H9 (cell line): ENCODE measurements at regions not wholly inside any gene's neighbourhood (a gene's known extent, or its start where the extent isn't known, plus 50 kb on each side); places are given as distances from the start of the nearest gene placed in this dataset.
"Not testable (repeated sequence)": the region's sequence is repeated elsewhere in the genome, so short reads cannot be mapped to it uniquely, and the experiment has no call there.

Experiments used
- DNase-seq: peaks from one replicate; pipeline ENCODE4 v3.0.0-alpha.2; 2017
- H2AFZ ChIP-seq: one replicate; pipeline ENCODE4 v1.6.1; 2013; ENCODE audit warnings: mild to moderate bottlenecking, low read length, control low read depth, moderate library complexity
- H2AK5ac ChIP-seq: 2 replicates; pipeline ENCODE4 v1.6.1; 2013; ENCODE audit warnings: low read length, control low read depth, mixed read lengths; ENCODE audit not compliant: insufficient read length
- H2BK120ac ChIP-seq: one replicate; pipeline ENCODE4 v1.6.1; 2013; ENCODE audit warnings: low read depth, mild to moderate bottlenecking, low read length, control low read depth, inconsistent platforms; ENCODE audit not compliant: poor library complexity, severe bottlenecking
- H2BK12ac ChIP-seq: 2 replicates; pipeline ENCODE4 v1.6.1; 2013; ENCODE audit warnings: low read length, control low read depth, mixed read lengths, low read depth; ENCODE audit not compliant: insufficient read length
- H2BK15ac ChIP-seq: 2 replicates; pipeline ENCODE4 v1.6.1; 2013; ENCODE audit warnings: low read depth, low read length, control low read depth
- H2BK20ac ChIP-seq: one replicate; pipeline ENCODE4 v1.6.1; 2013; ENCODE audit warnings: low read depth, mild to moderate bottlenecking, low read length, control low read depth, inconsistent platforms; ENCODE audit not compliant: poor library complexity, severe bottlenecking
- H2BK5ac ChIP-seq: 2 replicates; pipeline ENCODE4 v1.6.1; 2013; ENCODE audit warnings: low read length, control low read depth, mixed read lengths; ENCODE audit not compliant: insufficient read length
- H3K14ac ChIP-seq: 2 replicates; pipeline ENCODE4 v1.6.1; 2013; ENCODE audit warnings: low read length, control low read depth; ENCODE audit not compliant: insufficient read depth
- H3K18ac ChIP-seq: 2 replicates; pipeline ENCODE4 v1.6.1; 2013; ENCODE audit warnings: low read depth, mild to moderate bottlenecking, mixed read lengths, low read length, control low read depth; ENCODE audit not compliant: insufficient read length
- H3K23ac ChIP-seq: 2 replicates; pipeline ENCODE4 v1.6.1; 2013; ENCODE audit warnings: low read length, control low read depth, mixed read lengths, low read depth; ENCODE audit not compliant: insufficient read length
- H3K23me2 ChIP-seq: 2 replicates; pipeline ENCODE4 v1.6.1; 2013; ENCODE audit warnings: low read depth, mild to moderate bottlenecking, mixed read lengths, low read length, control low read depth; ENCODE audit not compliant: insufficient read length, poor library complexity, severe bottlenecking
- H3K27ac ChIP-seq: 2 replicates; pipeline ENCODE4 v1.5.1; 2013; ENCODE audit warnings: low read length, control low read depth, mixed read lengths, low read depth; ENCODE audit not compliant: insufficient read length
- H3K27me3 ChIP-seq: 2 replicates; pipeline ENCODE4 v1.6.1; 2013; ENCODE audit warnings: low read length, control low read depth, inconsistent platforms; ENCODE audit not compliant: insufficient read depth
- H3K4ac ChIP-seq: 2 replicates; pipeline ENCODE4 v1.6.1; 2013; ENCODE audit warnings: low read depth, mild to moderate bottlenecking, control low read depth, inconsistent platforms, low read length, moderate library complexity
- H3K4me1 ChIP-seq: 2 replicates; pipeline ENCODE4 v1.6.1; 2013; ENCODE audit warnings: low read length, control low read depth, inconsistent platforms; ENCODE audit not compliant: insufficient read depth
- H3K4me2 ChIP-seq: 2 replicates; pipeline ENCODE4 v1.6.1; 2013; ENCODE audit warnings: low read length, control low read depth, mixed read lengths; ENCODE audit not compliant: insufficient read length, insufficient read depth
- H3K56ac ChIP-seq: 2 replicates; pipeline ENCODE4 v1.6.1; 2013; ENCODE audit warnings: low read depth, mild to moderate bottlenecking, mixed read lengths, low read length, control low read depth; ENCODE audit not compliant: insufficient read length
- H3K79me1 ChIP-seq: 2 replicates; pipeline ENCODE4 v1.6.1; 2013; ENCODE audit warnings: low read depth, mild to moderate bottlenecking, moderate library complexity, low read length, control low read depth, inconsistent platforms; ENCODE audit not compliant: insufficient read depth, poor library complexity, severe bottlenecking
- H3K79me2 ChIP-seq: 2 replicates; pipeline ENCODE4 v1.6.1; 2013; ENCODE audit warnings: low read length, control low read depth, inconsistent platforms; ENCODE audit not compliant: insufficient read depth
- H3K9ac ChIP-seq: 2 replicates; pipeline ENCODE4 v1.6.1; 2013; ENCODE audit warnings: low read length, control low read depth, mixed read lengths; ENCODE audit not compliant: insufficient read length; ENCODE audit errors: extremely low read depth
- H3K9me3 ChIP-seq: one replicate; pipeline ENCODE4 v1.6.1; 2013; ENCODE audit warnings: low read depth, low read length, inconsistent platforms; ENCODE audit not compliant: control insufficient read depth
- H3T11ph ChIP-seq: one replicate; pipeline ENCODE4 v1.6.1; 2013; ENCODE audit warnings: mild to moderate bottlenecking, low read length, control low read depth, inconsistent platforms
- H4K20me1 ChIP-seq: one replicate; pipeline ENCODE4 v1.6.1; 2013; ENCODE audit not compliant: control insufficient read depth, insufficient read length, insufficient read depth
- H4K5ac ChIP-seq: 2 replicates; pipeline ENCODE4 v1.6.1; 2013; ENCODE audit warnings: low read depth, mild to moderate bottlenecking, mixed read lengths, low read length, control low read depth; ENCODE audit not compliant: insufficient read length
- H4K8ac ChIP-seq: replicated peaks from 2 replicates; pipeline ENCODE4 v1.6.1; 2013; ENCODE audit warnings: low read length, control low read depth, mixed read lengths, low read depth; ENCODE audit not compliant: insufficient read length
- H4K91ac ChIP-seq: 2 replicates; pipeline ENCODE4 v1.6.1; 2013; ENCODE audit warnings: low read depth, mild to moderate bottlenecking, moderate library complexity, mixed read lengths, low read length, control low read depth; ENCODE audit not compliant: insufficient read length
- H3K27ac Mint-ChIP-seq, 3 experiments: 2 replicates in 2 of 3; 3 replicates in 1 of 3; pipeline ENCODE4 v1.8.0; 2020 to 2021; ENCODE audit warnings: mixed read lengths in 3 of 3, mild to moderate bottlenecking in 1 of 3, moderate library complexity in 1 of 3
- H3K27me3 Mint-ChIP-seq: 2 replicates; pipeline ENCODE4 v1.8.0; 2021; ENCODE audit warnings: low read depth, mild to moderate bottlenecking, moderate library complexity, mixed read lengths
- H3K36me3 Mint-ChIP-seq, 3 experiments: 2 replicates in 2 of 3; 3 replicates in 1 of 3; pipeline ENCODE4 v1.8.0; 2020 to 2021; ENCODE audit warnings: low read depth in 3 of 3, mixed read lengths in 3 of 3; ENCODE audit not compliant: insufficient read depth in 1 of 3
- H3K4me1 Mint-ChIP-seq, 2 experiments: 2 replicates each; pipeline ENCODE4 v1.8.0; 2020; ENCODE audit warnings: mixed read lengths in 2 of 2
- H3K4me3 Mint-ChIP-seq, 2 experiments: 2 replicates in 1 of 2; 3 replicates in 1 of 2; pipeline ENCODE4 v1.8.0; 2020 to 2021; ENCODE audit warnings: mild to moderate bottlenecking in 2 of 2, mixed read lengths in 2 of 2, moderate library complexity in 1 of 2
- H3K9me3 Mint-ChIP-seq, 2 experiments: 2 replicates in 1 of 2; 3 replicates in 1 of 2; pipeline ENCODE4 v1.8.0; 2020; ENCODE audit warnings: mild to moderate bottlenecking in 2 of 2, mixed read lengths in 2 of 2, moderate library complexity in 1 of 2
- WGBS: extraction: QIAGEN DNeasy Blood & Tissue Kit; methylation state at CpG from one replicate; pipeline ENCODE4 v1.1.7; 2013; ENCODE audit warnings: missing lambda C conversion rate, low lambda C conversion rate, mixed read lengths; ENCODE audit not compliant: insufficient read length; ENCODE audit errors: extremely low coverage; 5-methylcytosine and 5-hydroxymethylcytosine counted together

- peaks cover 5 to 23% (median 8%) of the 10 kb centered on the region in 3 experiments; a peak in 5 of 7 replicates for H3K36me3 Mint-ChIP-seq
- not testable (repeated sequence) for H3K23me2 ChIP-seq
Measured at GRCh38 chr22:12194650-12195049, 3333.3 kb upstream of the OR11H1 start.

GRCh38 chr22:12202067-12202466 lies 3325.9 kb upstream of the OR11H1 start:
- not testable (repeated sequence) for H3K23ac ChIP-seq, H2AK5ac ChIP-seq, H3T11ph ChIP-seq, H2BK5ac ChIP-seq, H3K27me3 ChIP-seq, H3K27ac Mint-ChIP-seq, H3K9ac ChIP-seq, H3K27ac ChIP-seq, H3K79me1 ChIP-seq, H2BK12ac ChIP-seq, H3K4me2 ChIP-seq, H4K5ac ChIP-seq, H2AFZ ChIP-seq, H3K79me2 ChIP-seq, DNase-seq, H3K4me3 Mint-ChIP-seq, H4K91ac ChIP-seq, H3K14ac ChIP-seq, H2BK15ac ChIP-seq, H3K27me3 Mint-ChIP-seq, H3K4ac ChIP-seq, H3K23me2 ChIP-seq, H3K4me1 ChIP-seq, H4K8ac ChIP-seq, H3K4me1 Mint-ChIP-seq, H3K56ac ChIP-seq, H3K18ac ChIP-seq, H2BK20ac ChIP-seq, H4K20me1 ChIP-seq, H2BK120ac ChIP-seq
- peaks cover 57 to 61% of the 10 kb centered on the region in 2 experiments for H3K9me3 Mint-ChIP-seq
- H3K36me3 Mint-ChIP-seq = peaks cover 4 to 13% (median 7%) of the 10 kb centered on the region in 3 experiments; a peak in 5 of 7 replicates
- no CpG with 5 or more reads among the region's 5 CpGs for WGBS
- H3K9me3 ChIP-seq = peaks cover 20% of the 10 kb centered on the region

More at GRCh38 chr22:12194650-12195049, 3333.3 kb upstream of the OR11H1 start:
- H3K9ac ChIP-seq, H3K27ac ChIP-seq, H4K91ac ChIP-seq, H3T11ph ChIP-seq, H3K79me2 ChIP-seq, H3K4ac ChIP-seq, H2BK12ac ChIP-seq, H3K4me2 ChIP-seq, H3K79me1 ChIP-seq, H2BK5ac ChIP-seq, H4K8ac ChIP-seq, H2AK5ac ChIP-seq, H2BK15ac ChIP-seq, H3K4me1 Mint-ChIP-seq, H4K20me1 ChIP-seq, DNase-seq, H2BK120ac ChIP-seq, H3K27me3 Mint-ChIP-seq, H3K4me3 Mint-ChIP-seq, H2BK20ac ChIP-seq, H3K56ac ChIP-seq, H3K27ac Mint-ChIP-seq, H3K14ac ChIP-seq, H3K18ac ChIP-seq, H4K5ac ChIP-seq, H3K4me1 ChIP-seq, H3K23ac ChIP-seq, H3K27me3 ChIP-seq, H2AFZ ChIP-seq: not testable (repeated sequence)
- no CpG with 5 or more reads among the region's 5 CpGs for WGBS
- H3K9me3 ChIP-seq = peaks cover 15% of the 10 kb centered on the region
- peaks cover 56 to 57% of the 10 kb centered on the region in 2 experiments for H3K9me3 Mint-ChIP-seq
